ENCODE measurements at regions not wholly inside any gene's neighbourhood (a gene's known extent, or its start where the extent isn't known, plus 50 kb on each side); places are given as distances from the start of the nearest gene placed in this dataset.

DNA sequence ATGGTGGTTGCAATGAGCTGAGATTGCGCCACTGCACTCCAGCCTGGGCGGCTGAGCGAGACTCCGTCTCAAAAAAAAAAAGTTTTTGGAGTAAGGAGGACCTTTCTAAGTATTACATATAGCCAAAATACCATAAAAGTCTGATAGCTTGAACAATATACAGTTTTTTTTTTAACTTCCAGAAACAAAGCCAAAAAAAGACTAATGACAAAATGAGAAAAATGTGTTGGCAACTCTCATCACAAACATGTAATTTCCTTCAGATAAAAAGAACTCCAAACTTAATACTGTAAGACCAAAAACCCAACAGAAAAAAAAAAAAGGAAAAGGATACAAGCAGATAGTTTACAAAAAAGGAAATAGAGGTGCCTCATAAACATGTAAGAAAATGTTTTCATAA, 68.2 kb upstream of the MED4 start:
- Histone ChIP-seq H3K4me1 (ENCODE audit: control insufficient read depth in 1 of 2, insufficient read depth in 2 of 2, low read depth in 1 of 2, low read length in 1 of 2) (0 out of 4 replicates have a peak, but pooled peaks cover 0 to 7% of the 10 kb centered on the region in 2 experiments), H3K9me3 (no peaks in the 10 kb centered on the region), H3K27ac (ENCODE audit: low read depth in 2 of 2, low read length in 1 of 2) (no peak overlapping the region), H3K4me2 (no peak overlapping the region), H3K4me3 (ENCODE audit: low read depth in 2 of 2, low read length in 1 of 2) (no peak overlapping the region), H3K9me2 (no peaks in the 10 kb centered on the region), H3K79me2 (ENCODE audit: insufficient read depth) (no peaks in the 10 kb centered on the region), H3K36me3 (replicated peaks in 1 of 2; ENCODE audit: control insufficient read depth in 1 of 2, insufficient read depth in 2 of 2, low read length in 1 of 2) (no peaks in the 10 kb centered on the region), H3F3A (replicated peaks; ENCODE audit: insufficient read depth) (no peaks in the 10 kb centered on the region), H2AFZ (ENCODE audit: low read depth) (no peak overlapping the region), H3K9ac (no peak overlapping the region), H4K20me1 (ENCODE audit: insufficient read depth) (no peaks in the 10 kb centered on the region), H3K27me3 (ENCODE audit: insufficient read depth) (no peaks in the 10 kb centered on the region)
- no peak for TF ChIP-seq TCF12 (IDR thresholded peaks at IDR 0.05)
- TF ChIP-seq FOSL2 (IDR thresholded peaks at IDR 0.05; ENCODE audit: borderline replicate concordance, low read depth) = no peak
- no peak for TF ChIP-seq EP300 (IDR thresholded peaks at IDR 0.05; ENCODE audit: borderline replicate concordance in 1 of 2, low read depth in 1 of 2, low read length in 1 of 2)
- no peak for TF ChIP-seq POLR2AphosphoS5 (IDR thresholded peaks at IDR 0.05; ENCODE audit: low read depth, low read length)
- no peak for TF ChIP-seq RXRA (IDR thresholded peaks at IDR 0.05; ENCODE audit: borderline replicate concordance, low read depth)
- POLR2A ChIA-PET = no interaction called here
- CTCF ChIA-PET = no interaction called here
- no peak for DNase-seq
- WGBS (ENCODE audit: low lambda C conversion rate) = 98% methylated on average over 4 of the region's 4 CpGs

GRCh38 chr13:48162217-48162616, 67.3 kb upstream of the MED4 start:
- no peak for DNase-seq
- no peak overlapping the region for H3K27ac ChIP-seq (ENCODE audit: low read depth in 2 of 2, low read length in 1 of 2)
- no peaks in the 10 kb centered on the region for H4K20me1 ChIP-seq (ENCODE audit: insufficient read depth)
- no peaks in the 10 kb centered on the region for H3K27me3 ChIP-seq (ENCODE audit: insufficient read depth)
- 0 out of 4 replicates have a peak, but pooled peaks cover 0 to 7% of the 10 kb centered on the region in 2 experiments for H3K4me1 ChIP-seq (ENCODE audit: control insufficient read depth in 1 of 2, insufficient read depth in 2 of 2, low read depth in 1 of 2, low read length in 1 of 2)
- POLR2A ChIA-PET = no interaction called here
- H3K9ac ChIP-seq = no peak overlapping the region
- 98% methylated on average over 2 of the region's 2 CpGs for WGBS (ENCODE audit: low lambda C conversion rate)
- no peaks in the 10 kb centered on the region for H3K36me3 ChIP-seq (replicated peaks in 1 of 2; ENCODE audit: control insufficient read depth in 1 of 2, insufficient read depth in 2 of 2, low read length in 1 of 2)
- CTCF ChIA-PET = interaction anchor here (0.7 to 0.8 kb wide), 3 partner anchors 19 to 1062 kb away, joined by 3 read pairs; no protein-coding TSS in a partner anchor
- no peaks in the 10 kb centered on the region for H3K9me2 ChIP-seq
- no peak overlapping the region for H3K4me2 ChIP-seq
- H3K4me3 ChIP-seq (ENCODE audit: low read depth in 2 of 2, low read length in 1 of 2) = no peak overlapping the region
- H3F3A ChIP-seq (replicated peaks; ENCODE audit: insufficient read depth) = no peaks in the 10 kb centered on the region
- H3K9me3 ChIP-seq = no peaks in the 10 kb centered on the region
- no peaks in the 10 kb centered on the region for H3K79me2 ChIP-seq (ENCODE audit: insufficient read depth)
- H2AFZ ChIP-seq (ENCODE audit: low read depth) = no peak overlapping the region
- TF ChIP-seq CHD2 (IDR thresholded peaks at IDR 0.05; ENCODE audit: low read length, partially characterized antibody) = no peak
- no peak for TF ChIP-seq USF2 (IDR thresholded peaks at IDR 0.05; ENCODE audit: borderline replicate concordance, low read depth, low read length)
- TF ChIP-seq MAX (IDR thresholded peaks at IDR 0.05; ENCODE audit: low read depth) = no peak
- TF ChIP-seq CTCF (IDR thresholded peaks at IDR 0.05) = no peak
- TF ChIP-seq SIN3A (IDR thresholded peaks at IDR 0.05; ENCODE audit: borderline replicate concordance, low read depth, low read length) = no peak
- no peak for TF ChIP-seq RCOR1 (IDR thresholded peaks at IDR 0.05; ENCODE audit: low read length)
